NCI-H748 (cell line): ENCODE measurements at regions not wholly inside any gene's neighbourhood (a gene's known extent, or its start where the extent isn't known, plus 50 kb on each side); places are given as distances from the start of the nearest gene placed in this dataset.
"Not testable (repeated sequence)": the region's sequence is repeated elsewhere in the genome, so short reads cannot be mapped to it uniquely, and the experiment has no call there.

Experiments used
- DNase-seq: peaks from one replicate; lab custom pipeline; 2025; ENCODE audit not compliant: unreplicated experiment; lab: John Stamatoyannopoulos, UW

- no peak for DNase-seq
Measured at GRCh38 chr7:53237344-53237913, 202.0 kb downstream of the POM121L12 start.

- no peak for DNase-seq
Measured at GRCh38 chr7:53238021-53238605, 202.7 kb downstream of the POM121L12 start.

GRCh38 chr7:53239151-53239550 lies 203.7 kb downstream of the POM121L12 start:
- DNase-seq: not testable (repeated sequence)

GRCh38 chr7:53245721-53246120 lies 210.3 kb downstream of the POM121L12 start:
- no peak for DNase-seq

- DNase-seq: no peak
Measured at GRCh38 chr7:53246957-53247356, 211.5 kb downstream of the POM121L12 start.

GRCh38 chr7:53252539-53252938 lies 217.1 kb downstream of the POM121L12 start:
- DNase-seq: no peak

DNA sequence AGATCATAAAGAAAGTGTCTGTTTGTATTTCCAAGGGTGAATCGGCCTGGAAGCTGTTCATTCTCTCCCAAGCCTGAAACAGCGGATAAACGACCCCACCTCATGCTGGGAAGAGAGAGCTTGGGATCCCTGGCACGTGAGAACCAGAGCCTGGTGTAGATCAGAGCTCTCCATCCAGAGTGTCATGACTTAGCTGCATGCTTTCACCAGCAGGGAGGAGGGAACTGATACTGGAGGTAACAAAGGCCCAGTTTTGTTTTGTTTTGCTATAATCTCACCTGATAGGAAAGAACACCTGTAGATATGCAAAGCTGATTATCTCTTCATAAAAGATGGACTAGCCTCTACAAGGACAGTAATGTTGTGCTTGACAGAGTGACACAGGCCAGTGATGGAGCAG lies 236.6 kb downstream of the POM121L12 start:
- DNase-seq: peak; percentile 18

DNA sequence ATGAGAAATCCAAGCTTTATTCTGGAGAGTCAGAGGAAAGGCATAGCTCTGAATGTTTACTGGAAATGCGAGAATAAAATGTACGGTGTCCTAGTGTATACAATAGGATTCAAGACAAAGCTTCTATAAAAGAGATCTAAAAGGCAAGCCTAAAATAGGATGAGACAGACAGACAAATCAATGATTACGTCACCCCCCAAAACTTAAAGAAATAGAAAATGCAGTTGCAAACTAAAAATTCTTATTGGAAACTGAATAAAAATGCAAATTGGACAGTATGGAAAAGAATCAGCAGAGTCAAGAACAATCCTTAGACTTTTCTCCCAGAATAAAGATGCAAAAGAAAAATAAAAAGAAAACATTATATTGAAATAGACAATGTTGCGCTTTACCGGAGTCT lies 245.9 kb downstream of the POM121L12 start:
- no peak for DNase-seq

- no peak for DNase-seq
Measured at GRCh38 chr7:53292341-53292740, 256.9 kb downstream of the POM121L12 start.

- no peak for DNase-seq
Measured at GRCh38 chr7:53302496-53303246, 267.2 kb downstream of the POM121L12 start.

DNA sequence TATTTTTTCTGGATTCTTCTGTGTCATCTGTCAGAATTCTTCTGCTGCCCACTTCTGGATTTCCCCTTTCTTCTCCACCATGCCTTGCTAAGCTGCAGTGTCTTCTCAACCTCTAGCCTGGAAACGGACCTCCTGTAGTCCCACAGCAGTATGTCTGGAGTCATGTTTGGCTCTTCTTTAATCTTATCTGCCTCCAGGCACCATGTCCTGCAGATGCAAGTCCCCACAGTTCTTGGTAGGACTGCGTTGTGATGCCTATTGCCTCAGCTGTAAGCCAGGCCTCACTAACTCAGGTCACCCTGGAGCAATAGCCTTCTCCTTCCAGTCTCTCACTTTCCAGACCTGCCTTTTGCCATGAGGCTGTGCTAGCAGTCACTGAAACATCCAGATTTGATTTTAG lies 268.3 kb downstream of the POM121L12 start:
- DNase-seq: no peak

GRCh38 chr7:53306846-53307245 lies 271.4 kb downstream of the POM121L12 start:
- DNase-seq: no peak

DNA sequence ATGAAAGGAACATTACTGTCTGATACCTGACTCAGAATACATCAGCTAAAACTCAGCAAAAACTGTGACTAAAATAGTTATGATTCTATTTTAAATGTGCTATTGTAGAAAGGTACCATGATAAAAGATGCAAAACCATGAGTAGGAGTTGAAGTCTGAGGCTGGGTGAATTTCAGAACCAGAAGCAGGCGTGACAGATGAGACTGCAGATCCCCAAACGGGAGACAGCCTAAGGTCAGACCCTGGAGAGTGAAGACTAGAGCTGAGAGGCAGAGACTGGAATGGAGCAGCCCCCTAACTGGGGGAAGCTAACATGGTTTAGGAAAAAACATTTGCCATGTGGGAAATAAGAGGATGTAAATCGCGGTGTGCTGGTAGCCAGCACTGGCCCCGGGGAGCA lies 275.8 kb downstream of the POM121L12 start:
- DNase-seq: no peak

DNA sequence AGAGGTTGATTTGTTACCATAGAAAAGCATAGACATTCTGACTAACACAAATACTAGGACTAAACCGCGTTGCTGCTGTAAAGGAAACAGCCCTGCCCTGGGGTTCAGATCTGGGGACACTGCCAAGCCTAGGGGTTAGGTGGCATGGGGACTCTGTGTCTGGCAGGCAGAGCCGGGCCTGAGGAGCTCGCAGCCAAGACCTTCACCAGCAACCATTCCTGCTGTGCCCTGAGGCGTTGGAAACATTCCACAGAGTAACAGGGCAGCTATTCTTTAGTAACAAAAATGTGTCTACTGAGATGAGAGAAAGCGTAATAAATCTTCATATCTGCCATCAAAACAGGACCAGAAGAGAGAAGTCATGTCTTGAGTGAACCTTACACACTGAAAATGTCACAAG lies 280.5 kb downstream of the POM121L12 start:
- no peak for DNase-seq

DNA sequence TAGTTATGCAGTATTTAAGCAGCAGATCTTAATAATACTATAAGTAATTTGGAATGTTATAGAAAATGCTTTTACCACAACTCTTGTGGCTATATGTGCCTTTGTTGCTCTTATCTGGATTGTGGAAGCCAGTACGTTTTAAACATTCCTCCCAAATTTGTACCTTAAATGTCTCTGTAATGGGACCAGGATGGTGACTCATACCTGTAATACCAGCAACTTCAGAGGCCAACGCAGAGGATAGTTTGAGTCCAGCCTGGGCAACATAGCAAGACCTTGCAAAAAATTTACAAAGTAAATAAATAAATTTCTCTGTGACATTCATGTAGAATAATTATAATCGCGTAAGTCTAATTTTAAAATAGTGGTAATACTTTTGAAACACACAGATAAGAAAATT lies 283.1 kb downstream of the POM121L12 start:
- no peak for DNase-seq

GRCh38 chr7:53325061-53325460 lies 289.6 kb downstream of the POM121L12 start:
- DNase-seq: no peak

DNA sequence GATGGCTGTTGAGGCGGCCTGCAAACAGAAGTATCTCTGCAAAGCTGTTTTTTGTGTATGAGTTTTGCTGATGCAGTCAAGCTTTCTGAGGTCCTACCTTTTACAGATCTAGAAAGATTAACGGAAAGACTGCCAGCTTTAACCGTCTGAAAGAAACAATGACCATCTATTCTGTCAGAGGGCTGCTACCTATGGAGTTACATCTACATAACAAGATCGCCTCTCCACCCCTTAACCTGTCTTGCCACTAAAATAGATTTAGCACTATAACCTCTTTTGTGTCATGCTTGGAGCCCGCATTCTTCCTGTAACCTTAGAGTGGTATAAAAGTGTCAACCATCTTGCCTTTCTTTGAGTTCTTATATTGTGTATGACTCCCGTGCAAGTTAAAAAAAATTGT lies 291.2 kb downstream of the POM121L12 start:
- no peak for DNase-seq

GRCh38 chr7:53336105-53336668 lies 300.8 kb downstream of the POM121L12 start:
- no peak for DNase-seq

DNA sequence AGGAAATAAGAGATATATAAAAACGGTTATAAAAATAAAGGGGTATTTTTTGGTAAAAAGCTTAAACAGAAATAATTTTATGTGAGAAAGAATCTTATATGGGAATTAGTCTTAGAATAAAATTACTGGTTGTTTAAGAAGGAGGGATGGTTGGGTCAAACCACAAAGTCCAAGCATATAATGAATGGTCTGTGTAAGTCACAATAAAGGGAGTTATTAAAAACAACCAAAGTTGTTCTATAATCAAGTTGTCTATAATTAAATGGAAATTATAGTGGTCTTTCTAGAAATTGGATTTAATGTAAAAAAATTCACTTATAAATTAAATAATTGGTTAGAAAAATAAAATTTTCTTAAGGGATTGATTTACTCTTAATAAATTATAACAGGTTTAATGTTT lies 304.8 kb downstream of the POM121L12 start:
- DNase-seq: no peak

- DNase-seq: peak; percentile 58
Measured at GRCh38 chr7:53350241-53350640, 314.8 kb downstream of the POM121L12 start.

DNA sequence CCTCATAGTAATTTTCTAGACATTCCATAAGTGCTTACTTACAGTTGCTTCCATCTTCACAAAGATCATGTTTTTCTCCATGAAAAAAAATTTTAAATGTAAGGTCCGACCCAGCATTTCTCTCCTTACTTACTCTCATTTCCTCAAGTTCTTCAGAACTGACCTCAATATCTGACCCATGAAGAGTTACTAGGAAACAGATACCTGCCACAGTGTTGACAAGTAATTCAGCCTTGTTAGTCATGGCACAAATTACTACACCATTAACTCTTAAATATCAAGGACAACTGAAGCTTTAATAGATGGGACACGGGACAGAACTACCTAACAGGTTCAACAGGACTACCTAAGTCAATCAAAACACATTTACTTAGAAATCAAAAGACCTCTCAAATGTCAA lies 316.2 kb downstream of the POM121L12 start:
- peak; percentile 28 for DNase-seq

- peak; percentile 8 for DNase-seq
Measured at GRCh38 chr7:53358269-53358668, 322.8 kb downstream of the POM121L12 start.
